ENCODE measurements at regions not wholly inside any gene's neighbourhood (a gene's known extent, or its start where the extent isn't known, plus 50 kb on each side); places are given as distances from the start of the nearest gene placed in this dataset.

GRCh38 chr12:59252731-59253130 lies 332.4 kb upstream of the LRIG3 start:
- H3K27me3 ChIP-seq = no peaks in the 10 kb centered on the region
- no peaks in the 10 kb centered on the region for H3K36me3 ChIP-seq (replicated peaks in 1 of 2)
- H3K4me1 ChIP-seq (replicated peaks in 1 of 2) = no peaks in the 10 kb centered on the region
- H3K4me3 ChIP-seq = no peak overlapping the region
- TF ChIP-seq POLR2A (IDR thresholded peaks at IDR 0.05) (no peak), CTCF (IDR thresholded peaks at IDR 0.05) (no peak)
- H3K9me3 ChIP-seq (replicated peaks in 1 of 3) = no peaks in the 10 kb centered on the region
- DNase-seq = no peak
- no peak overlapping the region for H3K27ac ChIP-seq
- intact Hi-C loops (cut with DNase I) = no loop called here

GRCh38 chr12:59250766-59251165 lies 330.5 kb upstream of the LRIG3 start:
- H3K36me3 ChIP-seq (replicated peaks in 1 of 2) = no peaks in the 10 kb centered on the region
- no peaks in the 10 kb centered on the region for H3K9me3 ChIP-seq (replicated peaks in 1 of 3)
- no peak overlapping the region for H3K4me3 ChIP-seq
- no peaks in the 10 kb centered on the region for H3K27me3 ChIP-seq
- TF ChIP-seq CTCF (IDR thresholded peaks at IDR 0.05) (no peak), POLR2A (IDR thresholded peaks at IDR 0.05) (no peak)
- no peak for DNase-seq
- intact Hi-C loops (cut with DNase I) = no loop called here
- H3K27ac ChIP-seq = no peak overlapping the region
- no peaks in the 10 kb centered on the region for H3K4me1 ChIP-seq (replicated peaks in 1 of 2)

- Histone ChIP-seq H3K36me3 (replicated peaks in 1 of 2) (no peaks in the 10 kb centered on the region), H3K4me3 (no peak overlapping the region), H3K27ac (no peak overlapping the region), H3K9me3 (replicated peaks in 1 of 3) (no peaks in the 10 kb centered on the region), H3K27me3 (no peaks in the 10 kb centered on the region), H3K4me1 (replicated peaks in 1 of 2) (no peaks in the 10 kb centered on the region)
- WGBS, 4 donors = 52 to 82% (median 69%) methylated on average over 2 of the region's 2 CpGs
- TF ChIP-seq POLR2A (IDR thresholded peaks at IDR 0.05) (no peak), CTCF (IDR thresholded peaks at IDR 0.05) (no peak)
- intact Hi-C loops (cut with DNase I) = no loop called here
- DNase-seq = no peak
Observed at GRCh38 chr12:59240048-59240447, 319.7 kb upstream of the LRIG3 start.

GRCh38 chr12:59234391-59234790 lies 314.1 kb upstream of the LRIG3 start:
- no peak for DNase-seq
- Histone ChIP-seq H3K4me3 (no peak overlapping the region), H3K27me3 (no peaks in the 10 kb centered on the region), H3K4me1 (replicated peaks in 1 of 2) (no peaks in the 10 kb centered on the region), H3K27ac (no peak overlapping the region), H3K9me3 (replicated peaks in 1 of 3) (no peaks in the 10 kb centered on the region), H3K36me3 (replicated peaks in 1 of 2) (no peaks in the 10 kb centered on the region)
- TF ChIP-seq CTCF (IDR thresholded peaks at IDR 0.05) = no peak
- TF ChIP-seq POLR2A (IDR thresholded peaks at IDR 0.05) = no peak
- intact Hi-C loops (cut with DNase I) = no loop called here
- 74 to 84% (median 75%) methylated on average over 10 of the region's 10 CpGs for WGBS, 4 donors
